SK-N-DZ (cell line): ENCODE measurements at regions not wholly inside any gene's neighbourhood (a gene's known extent, or its start where the extent isn't known, plus 50 kb on each side); places are given as distances from the start of the nearest gene placed in this dataset.
A peak's percentile ranks its signal among the peaks of the same experiment; 100 is the strongest.

Experiments used
- DNase-seq: peaks from one replicate; pipeline ENCODE4 v3.0.0-alpha.2; 2015; ENCODE audit warnings: low spot score

DNA sequence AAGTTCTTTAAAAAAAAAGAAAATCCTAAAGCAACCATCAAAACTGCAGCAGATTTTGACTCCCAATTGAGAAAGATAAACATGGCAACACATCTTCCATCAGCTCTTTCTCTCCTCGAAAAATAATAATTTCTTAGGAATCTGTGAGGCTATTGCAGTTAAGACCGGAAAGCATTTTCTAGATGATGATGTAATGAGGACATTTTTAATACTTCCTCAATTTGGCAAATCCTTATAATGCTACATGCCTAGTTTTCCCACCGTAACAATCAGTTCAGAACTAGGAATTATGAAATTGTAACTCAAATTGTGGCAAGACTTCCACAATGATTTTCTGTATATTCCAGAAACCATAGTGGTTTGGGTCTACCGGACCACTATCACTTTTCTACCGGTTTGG is 180.9 kb upstream of the PDE3A start:
- DNase-seq, result no peak

- DNase-seq, result peak; percentile 42
Observed at GRCh38 chr12:20188930-20189653, 179.2 kb upstream of the PDE3A start.

- DNase-seq, result peak; percentile 79
Observed at GRCh38 chr12:20189767-20190166, 178.6 kb upstream of the PDE3A start.

DNA sequence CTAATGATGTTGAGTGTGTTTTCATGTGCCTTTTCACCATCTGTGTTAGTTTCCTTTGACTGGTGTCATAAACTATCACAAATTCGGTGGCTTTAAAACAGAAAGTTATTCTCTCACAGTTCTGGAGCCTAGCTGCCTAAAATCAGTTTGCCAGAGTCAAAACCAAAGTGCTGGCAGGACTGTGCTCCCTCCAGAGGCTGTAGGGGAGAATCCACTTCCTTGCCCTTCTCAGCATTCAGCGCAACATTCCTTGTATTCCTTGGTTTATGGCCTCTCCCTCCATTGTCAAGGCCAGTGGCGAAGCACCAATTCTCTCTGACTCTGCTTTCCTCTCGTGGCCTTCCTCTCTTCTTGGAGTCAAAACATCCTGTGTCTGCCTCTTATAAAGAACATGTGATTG is 174.2 kb upstream of the PDE3A start:
- peak; percentile 30 for DNase-seq

DNA sequence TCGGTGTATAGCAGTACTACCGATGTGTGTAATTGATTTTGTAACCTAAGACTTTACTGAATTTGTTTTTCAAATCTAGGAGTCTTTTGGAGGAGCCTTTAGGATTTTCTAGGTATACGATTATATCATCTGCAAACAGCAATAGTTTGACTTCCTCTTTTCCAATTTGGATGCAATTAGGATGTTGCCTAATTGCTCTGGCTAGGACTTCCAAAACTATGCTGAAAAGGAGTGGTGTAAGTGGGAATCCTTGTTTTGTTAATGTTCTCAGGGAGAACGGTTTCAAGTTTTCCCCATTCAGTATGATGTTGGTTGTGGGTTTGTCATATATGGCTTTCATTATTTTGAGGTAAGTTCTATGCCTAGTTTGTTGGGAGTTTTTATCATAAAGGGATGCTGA is 171.6 kb upstream of the PDE3A start:
- DNase-seq, result no peak

GRCh38 chr12:20197411-20197810 is 170.9 kb upstream of the PDE3A start:
- no peak for DNase-seq

GRCh38 chr12:20199780-20200179 is 168.6 kb upstream of the PDE3A start:
- no peak for DNase-seq

DNA sequence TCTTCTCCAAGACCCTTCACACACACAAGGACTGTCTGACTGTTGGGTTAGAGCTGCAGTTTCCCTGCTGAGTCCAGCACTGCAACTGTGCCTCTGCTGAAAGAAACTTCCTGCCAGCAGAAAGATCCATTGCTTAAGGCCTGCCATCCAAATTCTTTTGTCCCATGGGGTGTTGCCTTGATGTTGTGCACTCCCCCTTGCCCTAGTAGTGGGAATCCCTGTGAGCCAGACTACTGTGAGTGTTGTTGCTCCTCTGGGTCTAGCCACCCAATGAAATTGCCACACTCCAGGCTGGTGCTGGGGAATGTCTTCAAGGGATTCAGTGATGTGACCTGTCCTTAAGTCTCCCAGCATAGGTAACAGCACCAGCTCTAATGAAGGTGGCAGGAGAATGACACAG is 166.6 kb upstream of the PDE3A start:
- no peak for DNase-seq

- DNase-seq, result no peak
Observed at GRCh38 chr12:20205854-20206253, 162.5 kb upstream of the PDE3A start.

DNA sequence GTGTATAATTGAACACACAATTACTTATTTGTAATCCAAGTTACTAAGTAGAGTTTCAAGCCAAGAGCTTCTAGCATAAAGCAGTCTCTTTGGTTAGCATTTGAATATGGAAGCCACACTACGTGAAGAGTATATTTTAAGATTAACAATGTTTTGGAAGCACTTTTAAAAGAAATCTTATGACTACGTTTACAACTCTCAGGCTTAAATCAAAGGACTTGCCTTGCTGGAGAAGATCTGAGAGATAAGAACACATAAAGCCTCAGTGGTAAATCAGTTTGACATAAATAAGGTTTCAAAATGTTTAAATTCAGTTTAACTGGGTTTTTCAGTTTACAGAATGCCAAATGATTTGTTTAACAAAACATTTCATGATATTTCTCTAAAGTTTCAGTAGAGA is 161.9 kb upstream of the PDE3A start:
- peak; percentile 29 for DNase-seq

DNA sequence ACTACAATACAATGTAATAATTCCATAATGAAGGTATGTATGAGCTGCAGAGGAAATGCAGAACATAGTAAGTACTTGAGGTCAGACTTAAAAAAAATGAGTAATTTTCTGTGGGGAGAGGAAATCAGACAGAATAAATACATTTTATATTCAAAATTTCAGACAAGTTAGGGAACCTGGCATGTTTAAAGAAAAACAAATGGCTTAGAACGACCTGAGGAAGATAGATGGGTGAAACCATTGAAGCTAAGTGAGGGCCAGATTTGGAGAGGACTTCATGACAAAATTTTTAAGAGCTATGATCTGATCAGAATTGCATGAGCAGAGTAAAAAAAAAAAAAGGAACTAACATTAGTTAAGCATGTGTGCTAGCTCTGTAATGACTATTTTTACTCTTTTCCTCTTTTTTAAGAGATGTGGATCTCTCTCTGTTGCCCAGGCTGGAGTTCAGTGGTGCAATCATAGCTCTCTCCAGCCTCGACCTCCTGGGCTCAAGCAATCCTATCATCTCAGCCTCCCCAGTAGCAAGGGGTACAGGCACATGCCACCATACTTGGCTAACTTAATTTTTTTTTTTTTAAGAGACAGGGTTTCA is 157.6 kb upstream of the PDE3A start:
- DNase-seq, result no peak

- no peak for DNase-seq
Observed at GRCh38 chr12:20211541-20211940, 156.8 kb upstream of the PDE3A start.

DNA sequence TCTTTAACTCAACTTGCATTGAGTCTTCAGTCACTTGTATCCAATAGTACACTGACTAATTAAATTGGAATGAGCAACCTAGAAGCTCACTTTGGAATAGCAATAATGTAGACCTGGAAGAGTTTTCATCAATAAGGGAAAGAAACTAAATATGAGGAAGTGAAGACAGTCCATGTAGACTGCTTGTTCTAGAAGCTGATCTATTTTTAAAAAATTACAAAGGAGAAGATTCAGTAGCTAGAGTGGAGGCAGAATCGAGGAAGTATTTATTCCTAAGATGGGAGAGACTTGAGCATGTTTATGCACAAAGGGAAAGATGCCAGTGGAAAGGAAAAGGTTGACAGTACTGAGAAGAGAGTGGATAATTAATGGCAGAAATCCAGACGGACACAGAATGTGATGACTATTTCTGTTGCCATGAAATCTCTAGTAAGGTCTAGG is 156.3 kb upstream of the PDE3A start:
- no peak for DNase-seq

DNA sequence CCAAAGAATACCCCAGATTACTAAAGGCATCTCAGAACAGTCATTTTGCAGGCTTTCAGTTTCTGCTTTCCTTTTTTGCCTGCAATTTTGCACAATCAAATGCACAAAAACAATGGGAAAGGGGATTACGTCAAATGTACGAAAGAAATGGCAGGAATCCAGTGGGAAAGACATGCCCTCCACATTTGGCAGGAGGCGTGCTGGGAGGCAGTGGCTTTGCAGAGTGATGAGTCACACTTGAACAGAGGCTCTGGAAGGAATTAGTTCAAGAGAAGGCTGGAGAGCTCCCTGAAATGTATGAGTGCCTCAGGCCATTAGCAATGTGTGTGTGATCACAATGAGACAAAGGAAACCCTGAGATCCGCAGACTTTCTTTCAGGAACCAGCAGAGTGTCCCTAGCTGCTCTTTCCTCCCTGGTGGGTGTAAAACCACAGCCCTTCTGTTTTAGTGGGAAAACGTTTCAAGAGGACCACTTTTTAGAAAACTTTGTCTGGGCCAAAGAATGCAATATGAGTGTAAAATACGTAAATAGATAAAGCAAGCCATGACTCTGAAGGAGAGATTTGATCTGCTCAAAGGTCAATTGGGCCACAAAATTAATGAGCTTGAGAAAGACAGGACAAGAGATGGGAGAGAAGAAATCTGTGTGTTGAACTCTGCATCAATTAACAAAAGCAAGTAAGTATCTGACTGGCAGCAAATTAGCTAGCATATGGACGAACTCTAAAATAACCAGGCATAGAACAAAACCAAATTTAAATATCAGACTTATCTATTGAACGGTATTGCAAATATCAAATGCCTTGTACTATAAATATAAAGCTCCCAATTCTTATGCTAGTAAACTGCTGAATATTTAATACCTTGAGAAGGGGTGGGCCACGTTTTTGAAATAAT is 155.4 kb upstream of the PDE3A start:
- DNase-seq, result peak; percentile 52

- no peak for DNase-seq
Observed at GRCh38 chr12:20213723-20214625, 154.4 kb upstream of the PDE3A start.

DNA sequence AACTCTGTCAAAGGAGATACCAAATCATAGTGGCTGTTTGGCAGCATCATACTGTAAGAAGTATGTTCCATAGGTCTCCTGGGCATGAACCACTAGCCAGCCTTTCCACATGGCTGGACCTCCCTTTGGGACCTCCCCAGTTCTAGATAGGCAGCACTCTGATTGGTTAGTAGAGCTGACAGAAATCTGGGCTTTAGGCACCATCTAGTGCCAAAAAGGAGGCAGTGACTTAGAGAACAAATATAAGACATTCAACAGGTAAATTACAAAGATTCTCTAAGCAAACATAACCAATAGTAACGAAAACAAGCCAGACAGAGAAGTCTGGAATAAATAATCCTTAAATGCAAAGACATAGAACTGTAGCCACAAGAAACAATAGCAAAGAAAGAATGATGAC is 148.0 kb upstream of the PDE3A start:
- peak; percentile 55 for DNase-seq

DNA sequence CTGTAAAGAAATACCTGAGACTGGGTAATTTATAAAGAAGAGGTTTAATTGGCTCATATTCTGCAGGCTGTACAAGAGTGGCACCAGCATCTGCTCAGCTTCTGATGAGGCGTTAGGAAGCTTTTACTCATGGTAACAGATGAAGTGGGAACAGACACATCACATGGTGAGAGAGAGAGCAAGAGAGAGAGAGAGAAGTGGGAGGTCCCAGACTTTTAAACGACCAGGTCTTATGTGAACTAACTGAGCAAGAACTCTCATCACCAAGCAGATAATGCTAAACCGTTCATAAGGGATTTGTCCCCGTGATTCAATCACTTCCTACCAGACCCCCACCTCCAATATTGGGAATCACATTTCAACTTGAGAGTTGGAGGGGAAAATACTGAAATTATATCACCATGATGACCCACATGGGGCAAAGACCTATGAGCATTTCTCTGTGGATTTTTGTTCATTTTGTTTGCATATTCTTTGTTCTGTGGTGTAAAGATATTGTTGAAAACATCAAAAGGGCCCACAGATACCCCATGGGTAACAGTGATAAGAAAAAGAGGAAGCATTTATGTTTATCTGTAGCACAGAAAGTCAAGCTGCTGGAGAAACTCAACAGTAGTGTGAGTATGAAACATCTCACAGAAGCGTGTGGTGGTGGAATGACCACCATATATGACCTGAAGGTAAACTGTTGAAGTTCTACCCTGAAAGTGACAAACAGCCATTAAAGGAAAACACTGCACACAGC is 135.2 kb upstream of the PDE3A start:
- no peak for DNase-seq

- no peak for DNase-seq
Observed at GRCh38 chr12:20234474-20234873, 133.9 kb upstream of the PDE3A start.

GRCh38 chr12:20237091-20237490 is 131.2 kb upstream of the PDE3A start:
- no peak for DNase-seq

GRCh38 chr12:20245491-20245890 is 122.8 kb upstream of the PDE3A start:
- DNase-seq, result no peak

DNA sequence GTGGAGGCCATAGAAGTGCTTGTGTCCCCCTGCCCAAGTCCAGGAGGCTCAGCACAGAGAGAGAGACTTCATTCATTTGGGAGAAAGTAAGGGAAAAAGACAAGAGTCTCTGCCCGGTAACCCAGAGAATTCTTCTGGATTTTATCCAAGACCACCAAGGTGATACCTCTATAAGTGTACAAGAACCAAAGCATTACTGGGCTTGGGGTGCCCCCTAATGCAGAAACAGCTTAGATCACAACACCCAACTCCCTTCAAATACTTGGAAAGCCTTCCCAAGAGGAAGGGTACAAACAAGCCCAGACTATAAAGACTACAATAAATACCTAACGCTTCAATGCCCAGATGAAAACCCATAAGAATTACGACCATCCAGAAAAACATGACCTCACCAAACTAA is 119.7 kb upstream of the PDE3A start:
- no peak for DNase-seq
